GM20000 (cell line): ENCODE measurements at regions not wholly inside any gene's neighbourhood (a gene's known extent, or its start where the extent isn't known, plus 50 kb on each side); places are given as distances from the start of the nearest gene placed in this dataset.

Experiments
- DNase-seq: peaks from one replicate; pipeline ENCODE4 v3.0.0; 2012; ENCODE audit warnings: low spot score
- TF ChIP-seq, protein P1 (sequence below): IDR thresholded peaks from 2 replicates; pipeline ENCODE4 v1.5.1; 2012; ENCODE audit warnings: mild to moderate bottlenecking, control low read depth; ENCODE audit errors: extremely low read depth, missing control alignments

DNA sequence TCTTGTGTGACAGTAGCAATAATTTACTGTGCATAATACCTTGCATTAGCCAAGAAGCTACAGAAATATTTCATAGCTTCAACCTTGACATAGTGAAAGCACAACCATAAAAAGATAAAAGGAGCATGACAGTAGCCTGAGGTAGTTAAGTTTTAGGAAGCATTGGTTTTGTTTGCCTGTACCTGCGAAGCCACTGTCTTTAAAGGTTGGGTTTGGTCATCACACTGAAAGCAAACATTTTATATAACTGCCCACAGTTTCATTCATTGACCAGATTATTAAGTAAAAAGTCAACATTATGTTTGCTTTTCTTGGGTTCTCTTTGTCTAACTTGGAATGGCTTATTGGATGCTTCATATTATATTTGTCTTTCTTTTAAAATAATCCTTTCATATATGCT lies 450.1 kb upstream of the IL12A start:
- TF ChIP-seq, protein P1, sequence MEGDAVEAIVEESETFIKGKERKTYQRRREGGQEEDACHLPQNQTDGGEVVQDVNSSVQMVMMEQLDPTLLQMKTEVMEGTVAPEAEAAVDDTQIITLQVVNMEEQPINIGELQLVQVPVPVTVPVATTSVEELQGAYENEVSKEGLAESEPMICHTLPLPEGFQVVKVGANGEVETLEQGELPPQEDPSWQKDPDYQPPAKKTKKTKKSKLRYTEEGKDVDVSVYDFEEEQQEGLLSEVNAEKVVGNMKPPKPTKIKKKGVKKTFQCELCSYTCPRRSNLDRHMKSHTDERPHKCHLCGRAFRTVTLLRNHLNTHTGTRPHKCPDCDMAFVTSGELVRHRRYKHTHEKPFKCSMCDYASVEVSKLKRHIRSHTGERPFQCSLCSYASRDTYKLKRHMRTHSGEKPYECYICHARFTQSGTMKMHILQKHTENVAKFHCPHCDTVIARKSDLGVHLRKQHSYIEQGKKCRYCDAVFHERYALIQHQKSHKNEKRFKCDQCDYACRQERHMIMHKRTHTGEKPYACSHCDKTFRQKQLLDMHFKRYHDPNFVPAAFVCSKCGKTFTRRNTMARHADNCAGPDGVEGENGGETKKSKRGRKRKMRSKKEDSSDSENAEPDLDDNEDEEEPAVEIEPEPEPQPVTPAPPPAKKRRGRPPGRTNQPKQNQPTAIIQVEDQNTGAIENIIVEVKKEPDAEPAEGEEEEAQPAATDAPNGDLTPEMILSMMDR: no peak
- no peak for DNase-seq

DNA sequence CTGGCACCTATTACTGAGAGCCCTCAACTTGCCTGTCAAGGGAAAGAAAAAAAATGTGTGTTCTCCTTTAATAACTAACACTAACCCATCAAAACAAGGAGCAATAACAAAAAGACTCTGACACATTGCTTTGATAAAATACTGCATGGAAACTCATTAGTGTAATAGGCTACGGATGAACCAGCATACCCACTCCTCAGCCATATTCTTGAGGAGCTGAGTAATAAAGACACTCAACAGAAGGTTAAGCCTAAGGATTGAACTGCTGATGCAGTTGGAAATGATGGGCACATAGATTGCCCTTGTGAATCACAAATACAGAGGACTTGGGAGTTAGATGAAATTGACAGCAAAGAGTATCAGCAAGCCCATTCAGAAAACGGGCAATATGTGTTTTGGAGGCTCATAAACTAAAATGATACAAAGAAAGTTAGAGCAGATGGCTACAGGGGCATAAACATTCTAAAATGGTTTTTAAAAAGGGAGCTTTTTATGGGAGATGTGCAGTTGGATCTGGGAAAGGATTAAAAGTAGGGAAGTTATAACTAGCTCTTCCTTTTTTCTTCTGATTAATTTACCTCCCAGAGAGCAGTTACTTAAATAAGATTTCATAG lies 447.6 kb upstream of the IL12A start:
- DNase-seq: no peak
- TF ChIP-seq, protein P1: no peak

DNA sequence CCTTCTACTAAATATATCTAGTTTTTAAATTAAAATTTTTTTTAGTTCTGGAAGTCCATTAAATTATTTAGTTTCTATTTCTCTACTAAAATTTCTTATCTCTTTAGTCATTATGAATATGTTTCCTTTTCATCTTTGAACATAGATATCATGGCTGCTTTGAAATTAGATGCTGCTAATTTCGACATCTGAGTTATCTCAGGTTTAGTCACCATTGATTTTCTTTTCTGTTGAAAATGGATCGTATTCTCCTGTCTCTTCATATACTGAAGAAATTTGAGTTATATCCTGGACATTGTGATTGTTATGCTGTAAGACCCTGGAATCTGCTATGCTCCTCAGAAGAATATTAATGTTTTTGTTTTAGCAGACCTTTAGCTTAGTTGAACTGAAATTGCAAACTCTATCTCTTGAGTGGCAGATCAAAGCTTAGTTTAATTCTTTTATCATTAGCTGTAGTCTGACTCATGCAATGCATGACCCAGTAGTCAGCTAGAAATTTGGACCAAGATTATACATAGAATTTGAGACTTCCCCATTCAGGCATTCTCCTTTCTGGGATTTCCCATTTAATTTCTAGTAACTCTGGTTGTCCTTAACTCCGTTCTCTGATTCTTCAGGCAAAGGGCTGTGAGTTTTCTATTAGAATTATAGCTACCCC lies 439.8 kb upstream of the IL12A start:
- no peak for DNase-seq
- TF ChIP-seq, protein P1: no peak

DNA sequence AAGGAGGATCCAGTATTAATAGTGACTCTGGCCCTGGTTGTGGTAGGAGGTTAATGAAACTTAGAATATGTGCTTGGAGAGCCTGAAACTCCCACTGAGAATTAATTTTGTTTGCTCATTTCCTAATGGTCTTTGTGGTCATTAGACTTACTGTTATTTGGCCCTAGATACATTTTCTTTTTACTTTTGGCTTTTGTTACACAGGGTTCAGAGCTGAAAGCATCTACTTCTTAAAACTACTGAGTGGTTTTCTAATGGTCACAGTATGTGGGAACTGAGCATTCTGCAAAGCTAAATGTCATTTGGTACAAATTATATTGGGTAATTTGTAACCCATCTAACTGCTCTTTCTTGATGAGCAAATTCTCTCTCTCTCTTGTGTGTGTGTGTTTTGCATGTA lies 433.4 kb upstream of the IL12A start:
- TF ChIP-seq, protein P1: no peak
- no peak for DNase-seq

DNA sequence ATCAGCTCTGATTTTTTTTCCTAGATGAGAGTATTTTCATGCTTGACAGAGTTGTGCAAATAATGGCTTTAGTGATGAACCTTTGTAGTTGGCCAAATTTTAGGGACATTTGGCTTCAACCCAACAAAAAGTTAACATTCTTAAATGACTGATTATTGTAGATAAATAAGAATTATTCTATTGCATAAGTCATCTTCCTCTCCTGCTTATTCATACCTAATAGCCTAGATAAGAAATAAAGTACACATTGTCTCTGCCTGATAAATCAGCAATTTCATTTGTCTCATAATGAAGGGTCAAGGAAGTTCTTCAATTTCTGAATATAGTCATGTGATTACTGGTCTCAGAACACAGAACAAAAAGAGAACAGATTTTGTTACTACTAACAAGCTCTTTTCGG lies 428.9 kb upstream of the IL12A start:
- no peak for DNase-seq
- TF ChIP-seq, protein P1: no peak

DNA sequence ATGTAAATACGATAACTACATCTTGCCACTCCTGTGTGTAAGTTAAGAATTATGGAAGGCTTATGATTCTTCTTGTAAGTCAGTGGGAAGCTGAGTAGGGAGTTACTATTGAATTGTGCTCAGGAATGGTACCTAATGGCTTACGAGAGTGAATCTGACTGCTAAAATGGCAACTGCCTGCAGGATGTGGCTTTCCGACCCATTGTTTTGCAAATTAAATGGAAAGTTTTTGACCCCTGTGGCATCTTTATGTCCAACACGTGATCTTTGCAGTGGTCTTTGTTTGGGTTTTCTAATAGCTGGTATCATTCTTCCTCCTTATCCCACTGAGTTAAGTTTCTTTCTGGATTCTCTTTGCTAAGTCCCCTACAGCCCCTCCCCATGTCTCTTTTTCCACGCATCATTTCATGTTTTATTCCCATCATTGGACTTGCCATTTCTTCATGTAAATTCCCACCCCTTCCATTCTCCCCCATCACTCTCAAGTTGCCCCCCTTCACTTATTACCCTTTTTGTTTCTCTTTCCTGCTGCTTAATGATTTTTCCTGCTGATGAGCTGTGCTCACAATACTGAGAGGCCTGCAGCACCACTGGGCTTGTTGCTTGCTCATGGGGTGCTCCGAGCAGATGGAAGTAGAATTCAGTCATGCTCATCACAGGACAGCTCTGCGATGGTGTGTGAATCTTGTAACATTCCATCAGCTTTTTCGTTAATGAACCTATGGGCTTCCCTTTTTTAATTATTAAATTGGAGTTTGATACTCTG lies 428.2 kb upstream of the IL12A start:
- DNase-seq: no peak
- TF ChIP-seq, protein P1: no peak

DNA sequence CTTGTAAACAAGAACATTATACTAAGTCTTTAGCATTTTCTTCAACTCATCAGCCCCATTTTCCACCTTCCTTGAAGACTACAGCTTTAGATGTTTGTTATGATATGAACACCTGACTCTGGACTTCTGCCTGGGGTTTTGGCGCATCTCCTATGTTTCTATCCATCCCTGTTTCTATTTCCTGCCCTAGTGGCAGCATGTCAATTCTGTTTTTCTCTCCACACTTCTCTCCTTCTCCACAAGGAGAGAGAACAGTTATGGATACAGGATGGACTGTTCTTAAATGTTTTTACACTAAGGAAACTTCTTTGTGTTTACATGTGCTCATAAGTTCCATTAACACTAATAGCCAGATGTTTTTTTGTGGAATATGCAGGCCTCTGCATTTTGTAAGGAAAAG lies 423.3 kb upstream of the IL12A start:
- TF ChIP-seq, protein P1: no peak
- no peak for DNase-seq
